GM19397 (cell line): ENCODE measurements at regions not wholly inside any gene's neighbourhood (a gene's known extent, or its start where the extent isn't known, plus 50 kb on each side); places are given as distances from the start of the nearest gene placed in this dataset.
A peak's percentile ranks its signal among the peaks of the same experiment; 100 is the strongest.

Experiments used
- ATAC-seq: cut with Tn5 transposase; IDR thresholded peaks from one replicate; pipeline ENCODE4 v1.9.1; 2021; ENCODE audit warnings: mild to moderate bottlenecking, moderate library complexity; ENCODE audit not compliant: unreplicated experiment

DNA sequence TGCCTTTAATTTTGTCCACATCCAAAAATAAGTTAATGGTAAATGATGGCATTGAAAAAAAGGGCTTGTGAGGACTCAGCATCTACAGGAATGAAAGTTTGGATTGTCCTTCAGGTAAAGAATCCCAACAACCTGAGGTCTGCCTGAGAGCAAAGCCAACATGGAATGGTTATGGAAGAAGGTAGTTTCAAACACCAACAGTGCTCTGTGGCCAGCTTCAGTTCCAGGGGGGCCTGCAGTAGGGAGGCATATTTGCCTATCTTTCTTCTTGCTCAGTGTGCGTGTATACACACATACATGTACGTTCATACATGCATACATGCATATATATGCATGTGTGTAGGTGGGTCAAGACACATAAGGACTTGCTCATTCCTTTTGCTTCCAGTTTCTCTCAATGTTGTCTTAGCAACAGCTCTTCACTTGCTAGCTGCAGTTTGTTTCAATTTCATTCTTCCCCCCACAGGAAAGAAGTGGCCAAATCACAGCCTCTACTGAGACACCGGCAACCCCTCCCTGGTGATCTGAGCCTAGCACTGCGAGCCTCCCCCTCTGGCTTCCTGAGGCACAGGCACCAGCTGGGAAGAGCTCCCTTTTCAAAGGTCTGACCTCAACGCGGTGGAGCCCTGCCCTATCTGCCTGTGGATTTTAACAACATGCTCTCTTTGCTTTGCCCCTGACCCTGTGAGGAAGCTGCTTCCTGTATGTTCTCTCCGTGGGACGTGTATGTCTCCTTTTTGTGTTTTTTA, 146.2 kb downstream of the KLF13 start:
- peak; percentile 84 for ATAC-seq

DNA sequence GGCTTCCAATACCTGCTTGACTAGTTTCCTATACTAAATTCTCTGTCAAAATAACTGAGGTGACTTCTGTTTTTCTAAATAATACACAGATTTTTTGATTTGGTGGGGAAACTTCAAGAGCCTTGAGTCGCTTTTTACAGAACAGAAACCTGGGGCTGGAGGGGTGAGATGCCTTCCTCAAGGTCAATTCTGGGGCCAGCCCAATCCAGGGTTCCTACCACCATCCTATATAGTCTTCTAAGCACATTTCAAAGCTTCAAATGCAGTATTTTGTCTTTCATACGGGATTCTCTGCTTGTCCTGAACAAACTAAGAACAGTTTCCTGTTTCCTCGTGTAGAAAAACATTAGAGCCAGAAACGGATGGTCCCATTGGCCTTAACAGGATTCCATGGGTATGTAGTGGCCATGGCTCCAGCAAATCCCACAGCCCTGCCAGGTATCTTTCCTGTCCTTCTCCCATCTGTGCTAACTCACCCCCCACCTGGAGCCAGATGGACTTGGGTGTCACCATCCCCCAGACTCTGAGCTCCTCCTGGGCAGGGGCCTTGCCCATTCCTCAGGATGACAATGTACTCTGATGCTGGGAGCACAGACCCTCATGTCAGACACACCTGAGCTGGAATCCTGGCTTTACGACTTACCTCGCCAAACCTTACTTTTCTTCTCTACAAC, 146.9 kb downstream of the KLF13 start:
- ATAC-seq: no peak

- ATAC-seq: no peak
Measured at GRCh38 chr15:31474059-31474868, 147.6 kb downstream of the KLF13 start.

DNA sequence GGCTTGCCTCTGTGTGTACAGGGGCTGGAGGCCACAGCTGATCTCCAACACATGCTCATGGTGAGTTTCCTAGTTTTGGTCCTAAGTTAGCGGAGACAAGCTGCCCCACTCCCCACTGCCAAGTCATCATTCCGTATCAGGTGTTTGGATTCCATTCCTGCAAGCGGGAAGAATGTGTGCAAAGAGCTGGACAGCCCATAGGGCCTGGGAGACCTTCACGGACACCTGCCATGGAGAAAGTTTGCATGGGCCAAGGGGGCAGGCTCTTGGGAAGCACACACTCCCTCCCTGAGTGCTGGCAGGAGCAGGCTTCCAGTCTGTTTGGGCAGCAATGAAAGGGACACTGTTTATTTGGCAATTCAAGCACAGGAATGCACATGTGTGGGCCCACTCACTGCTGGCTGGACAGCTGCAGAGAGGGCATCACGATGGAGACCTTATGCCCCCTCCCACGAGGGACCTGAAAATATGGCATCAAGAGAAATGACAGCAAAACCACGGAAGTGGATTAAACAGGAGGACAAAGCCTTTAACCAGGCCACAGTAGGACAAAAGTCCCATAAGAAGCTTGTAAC, 149.7 kb downstream of the KLF13 start:
- ATAC-seq: no peak

DNA sequence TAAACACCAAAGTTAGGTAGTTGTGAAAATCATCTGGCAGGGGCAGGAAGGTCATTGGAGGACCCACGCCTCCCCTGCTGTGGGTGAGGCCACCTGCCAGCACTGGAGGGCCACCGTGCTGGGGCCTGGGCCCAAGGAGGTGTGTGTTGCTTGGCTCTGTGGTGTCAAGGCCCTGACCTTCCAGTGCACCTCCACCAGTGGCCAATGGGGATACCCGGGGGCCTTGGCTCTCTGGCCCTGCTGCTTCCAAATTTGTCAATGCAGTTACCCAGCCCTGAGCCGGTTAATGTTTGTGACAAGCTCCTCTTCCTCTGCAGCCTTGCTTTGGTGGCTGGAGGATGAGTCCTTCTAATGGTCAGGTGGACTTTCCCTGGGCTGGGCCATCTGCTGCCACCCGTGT, 150.2 kb downstream of the KLF13 start:
- ATAC-seq: no peak

GRCh38 chr15:31477301-31477700, 150.7 kb downstream of the KLF13 start:
- no peak for ATAC-seq

- no peak for ATAC-seq
Measured at GRCh38 chr15:31477851-31478701, 151.4 kb downstream of the KLF13 start.

DNA sequence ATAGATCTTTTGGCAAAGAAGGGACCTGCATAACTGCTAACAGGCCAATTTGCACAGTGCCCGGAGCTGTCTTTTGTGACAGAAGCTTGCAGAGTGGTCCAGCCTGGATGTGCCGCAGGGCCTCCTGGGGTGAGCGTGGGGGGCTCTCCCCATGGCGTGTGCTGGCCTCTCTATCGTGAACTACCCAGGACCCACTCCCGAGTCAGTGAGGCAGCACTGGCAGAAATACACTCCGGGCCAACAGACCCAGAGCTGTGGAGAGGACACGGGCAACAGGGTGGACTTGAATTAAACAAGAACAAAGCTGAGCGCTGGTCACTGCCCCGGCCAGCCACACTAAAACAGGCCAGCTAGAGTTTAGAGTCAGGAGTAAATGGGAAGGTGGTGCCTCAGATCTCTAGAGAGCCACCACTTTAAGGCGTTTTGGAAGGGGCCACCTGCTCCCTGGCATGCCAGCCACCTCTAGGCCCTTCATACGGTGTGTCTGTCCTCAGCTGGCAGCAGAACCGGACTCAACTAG, 152.1 kb downstream of the KLF13 start:
- ATAC-seq: no peak

DNA sequence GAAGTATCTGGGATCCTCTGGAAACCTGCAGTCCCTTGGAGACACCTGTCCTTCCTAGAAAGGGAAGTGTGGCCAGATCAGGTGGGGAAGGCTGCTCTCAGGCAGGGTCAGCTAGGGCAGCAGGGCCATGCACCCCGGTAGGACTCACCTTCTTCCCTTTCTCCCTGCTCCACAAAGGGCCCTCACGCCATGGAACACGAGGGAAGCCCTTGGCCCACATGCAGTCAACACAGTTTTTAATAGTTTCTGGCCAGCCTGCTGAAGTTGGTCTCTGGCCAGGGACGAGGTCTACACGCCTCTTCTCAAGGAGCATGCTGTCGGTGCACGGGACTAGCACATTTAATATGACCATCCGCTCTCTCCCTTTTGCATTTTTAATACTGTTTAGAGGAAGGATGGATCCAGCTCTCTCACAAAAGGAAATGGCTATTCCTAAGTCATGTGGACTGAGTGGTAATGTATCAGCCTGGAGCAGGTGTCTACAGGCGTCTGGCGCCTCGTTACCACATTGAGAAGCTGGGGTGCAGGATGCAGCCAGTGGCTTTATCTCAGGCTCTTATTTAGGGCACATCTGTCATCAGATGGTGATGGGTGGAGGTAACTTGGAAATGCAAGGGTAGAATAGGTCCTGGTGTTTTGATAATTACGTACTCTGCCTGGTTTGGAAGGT, 153.9 kb downstream of the KLF13 start:
- no peak for ATAC-seq

- no peak for ATAC-seq
Measured at GRCh38 chr15:31481142-31481541, 154.5 kb downstream of the KLF13 start.

DNA sequence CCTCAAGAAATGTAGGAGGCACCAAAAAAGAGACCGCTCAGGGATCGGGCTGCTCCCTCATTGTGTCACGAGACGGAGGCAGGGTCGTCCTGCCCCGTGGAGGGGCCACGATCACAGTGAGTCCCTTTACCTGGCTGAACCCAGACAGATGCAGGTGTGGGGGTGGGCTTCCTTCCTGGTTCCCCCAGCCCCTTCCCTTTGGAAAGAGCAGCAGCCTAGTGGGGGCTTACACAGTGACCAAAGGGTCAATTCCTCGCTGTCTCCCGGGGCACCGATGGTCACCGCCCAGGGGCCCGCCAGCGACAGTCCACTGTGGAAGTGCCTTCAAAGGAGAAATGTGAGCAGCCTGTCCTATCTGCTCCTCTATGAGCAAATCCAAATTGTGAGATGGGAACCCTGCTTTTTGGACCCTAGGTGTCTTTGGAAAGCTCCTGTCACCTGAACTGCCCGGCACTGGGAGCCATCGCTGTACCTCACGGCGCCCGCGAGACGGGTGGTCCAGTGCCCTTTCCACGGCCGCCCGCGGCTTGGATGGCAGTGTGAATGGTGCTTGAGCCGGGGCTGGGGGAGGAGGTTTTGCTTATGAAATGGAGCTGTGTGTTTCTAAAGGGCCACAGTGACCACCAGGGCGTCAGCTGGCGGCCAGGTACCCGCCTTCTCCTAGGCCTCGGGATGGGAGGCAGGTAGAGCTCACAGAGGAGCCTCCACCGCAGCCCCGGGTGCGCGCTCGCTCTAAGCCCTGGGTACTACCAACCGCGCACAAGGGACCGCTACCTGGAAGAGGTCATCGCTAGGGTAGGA, 155.7 kb downstream of the KLF13 start:
- ATAC-seq: no peak

GRCh38 chr15:31483053-31483985, 156.7 kb downstream of the KLF13 start:
- no peak for ATAC-seq

- no peak for ATAC-seq
Measured at GRCh38 chr15:31483986-31484951, 157.6 kb downstream of the KLF13 start.

DNA sequence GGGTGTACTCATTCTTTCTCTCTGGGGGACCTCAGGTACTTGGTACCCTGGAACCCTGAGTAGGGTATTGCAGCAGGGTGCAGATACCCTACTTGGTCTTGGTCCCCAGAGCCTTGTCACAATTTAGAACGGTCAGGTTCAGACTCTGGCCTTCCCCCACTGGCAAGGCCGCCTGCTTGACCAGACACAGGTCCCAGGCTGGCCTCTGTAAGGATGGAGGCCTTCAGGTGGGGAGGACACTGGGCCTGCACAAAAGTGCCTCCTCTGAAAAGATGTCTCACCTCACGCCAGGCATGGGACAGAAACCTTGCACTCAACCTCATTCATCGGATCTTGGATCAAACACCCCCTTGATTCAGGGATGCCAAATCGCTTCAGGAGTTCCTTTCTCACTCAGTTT, 158.4 kb downstream of the KLF13 start:
- no peak for ATAC-seq

GRCh38 chr15:31485431-31485830, 158.8 kb downstream of the KLF13 start:
- no peak for ATAC-seq

DNA sequence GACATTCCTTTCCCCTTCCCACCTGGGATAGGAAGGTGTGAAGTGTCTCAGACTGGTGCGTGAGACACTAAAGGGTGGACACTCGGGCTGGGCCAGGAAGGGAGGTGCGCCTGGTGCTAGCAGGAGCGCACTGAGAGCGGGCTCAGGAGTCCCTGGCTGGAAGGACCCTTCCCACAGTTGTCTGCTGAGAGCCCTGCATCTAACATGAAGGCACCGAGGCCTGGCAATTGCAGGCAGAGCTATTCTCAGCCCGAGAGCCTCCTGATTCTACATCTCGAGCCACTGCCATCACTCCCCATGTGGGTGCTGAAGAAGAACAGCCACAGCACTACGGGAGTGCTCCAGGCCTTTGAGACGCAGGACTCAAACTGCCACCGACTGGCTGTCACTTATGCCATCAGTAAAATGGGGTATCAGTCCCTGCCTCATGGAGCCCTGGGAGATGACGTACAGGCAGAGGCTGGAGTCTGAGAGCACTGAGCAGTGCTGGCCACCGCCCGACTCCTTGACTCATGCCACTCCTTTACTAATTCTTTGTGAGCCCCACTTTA, 159.4 kb downstream of the KLF13 start:
- ATAC-seq: no peak
